ENCODE measurements at regions not wholly inside any gene's neighbourhood (a gene's known extent, or its start where the extent isn't known, plus 50 kb on each side); places are given as distances from the start of the nearest gene placed in this dataset.
"Not testable (repeated sequence)": the region's sequence is repeated elsewhere in the genome, so short reads cannot be mapped to it uniquely, and the experiment has no call there.

DNA sequence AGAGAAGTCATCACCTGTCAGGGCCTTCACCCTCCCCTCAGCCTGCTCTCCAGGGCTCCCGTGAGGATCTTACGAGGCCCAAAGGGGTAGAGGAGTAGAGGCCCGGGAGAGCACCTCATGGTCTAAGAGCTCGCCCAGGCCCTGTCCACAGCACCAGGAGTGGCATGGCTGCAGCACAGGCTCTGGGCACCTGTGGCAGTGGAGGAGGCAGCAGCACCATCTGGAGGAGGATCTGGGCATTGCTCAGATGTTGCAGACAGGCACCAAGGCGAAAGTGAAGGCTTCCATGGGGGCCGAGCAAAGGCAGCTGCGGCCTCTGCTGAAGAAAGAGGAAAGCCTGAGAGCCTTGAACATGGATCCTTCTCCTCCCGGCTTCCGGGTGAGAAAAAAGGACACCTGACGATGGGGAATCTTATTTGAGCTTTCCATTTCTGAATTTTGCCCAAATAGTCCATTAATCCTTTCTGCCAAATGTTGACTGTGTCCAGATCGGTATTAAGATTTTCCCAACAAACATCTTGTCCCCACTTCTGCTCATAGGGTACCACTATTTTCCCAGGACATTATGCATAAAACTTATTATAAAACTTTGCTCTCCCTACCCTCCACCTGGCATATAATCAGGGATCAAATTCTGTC, 604.7 kb downstream of the PTPRC start:
- peak; percentile 84 for DNase-seq

DNA sequence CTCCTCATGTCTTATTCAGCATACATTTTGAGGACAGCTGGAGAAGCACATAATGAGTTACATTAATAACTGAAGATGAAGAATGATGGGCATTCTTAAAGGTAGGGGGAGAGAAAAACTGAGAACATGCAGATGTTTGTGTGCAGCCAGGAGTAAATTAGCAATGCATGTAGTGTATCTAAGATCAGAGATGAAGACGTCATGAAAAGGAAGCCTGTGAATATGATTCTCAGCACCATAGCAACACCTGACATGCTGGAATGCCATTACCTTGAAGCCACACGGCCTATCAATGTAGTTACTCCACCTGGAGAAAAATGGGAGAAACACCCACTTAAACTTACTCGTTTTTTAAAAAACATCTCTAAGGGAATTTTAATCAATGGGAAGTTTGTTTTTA, 607.1 kb downstream of the PTPRC start:
- no peak for DNase-seq

DNA sequence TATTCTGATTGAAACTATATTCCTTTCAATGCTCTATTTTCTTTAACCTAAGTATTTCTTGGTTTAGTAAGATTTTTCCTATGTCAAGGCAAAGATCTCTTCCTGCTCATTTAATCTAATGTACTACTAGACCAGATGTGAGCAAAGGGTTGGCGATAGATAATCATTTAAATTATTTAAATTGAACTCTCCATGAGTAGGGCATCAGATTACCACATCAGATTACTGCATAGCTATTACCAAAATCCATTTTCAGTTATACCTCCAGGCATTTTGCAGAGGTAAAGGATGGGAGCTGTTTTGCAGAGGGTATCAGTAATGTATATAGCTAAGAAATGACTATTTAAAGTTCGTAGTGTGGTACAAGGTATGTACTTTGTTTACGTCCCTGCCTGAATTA, 607.9 kb downstream of the PTPRC start:
- DNase-seq, result no peak

- no peak for DNase-seq
These were observed 609.1 kb downstream of the PTPRC start for GRCh38 chr1:199247891-199248290.

DNA sequence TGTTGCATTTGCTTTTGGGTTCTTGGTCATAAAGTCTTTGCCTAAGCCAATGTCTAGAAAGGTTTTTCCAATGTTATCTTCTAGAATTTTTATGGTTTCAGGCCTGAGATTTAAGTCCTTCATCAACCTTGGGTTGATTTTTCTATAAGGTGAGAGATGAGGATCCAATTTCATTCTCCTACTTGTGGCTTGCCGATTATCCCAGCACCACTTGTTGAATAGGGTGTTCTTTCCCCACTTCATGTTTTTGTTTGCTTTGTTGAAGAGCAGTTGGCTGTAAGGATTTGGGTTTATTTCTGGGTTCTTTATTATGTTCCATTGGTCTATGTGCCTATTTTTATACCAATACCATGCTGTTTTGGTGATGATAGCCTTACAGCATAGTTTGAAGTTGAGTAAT, 615.2 kb downstream of the PTPRC start:
- not testable (repeated sequence) for DNase-seq

- no peak for DNase-seq
These were observed 622.5 kb downstream of the PTPRC start for GRCh38 chr1:199261328-199261727.

DNA sequence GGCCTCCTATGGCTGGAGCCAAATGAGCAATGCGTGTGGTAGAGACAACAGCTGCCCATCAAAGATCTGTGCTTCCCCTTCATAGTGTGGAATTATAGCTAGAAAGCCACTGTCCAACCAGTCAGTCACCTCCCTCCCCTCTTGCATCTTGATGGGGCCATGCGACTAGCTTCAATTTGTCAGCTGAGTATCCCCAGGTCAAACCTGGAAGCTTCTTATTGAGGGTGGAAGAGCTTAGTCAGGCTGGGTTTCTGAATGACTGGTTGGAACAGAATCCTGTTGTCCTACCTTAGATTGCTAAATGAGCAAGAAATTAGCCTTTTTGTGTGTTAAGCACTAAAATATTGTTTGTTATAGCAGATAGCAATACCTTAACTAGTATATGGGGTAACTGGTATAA, 625.4 kb downstream of the PTPRC start:
- DNase-seq, result no peak

GRCh38 chr1:199264911-199265310, 626.1 kb downstream of the PTPRC start:
- DNase-seq, result no peak

- no peak for DNase-seq
These were observed 626.5 kb downstream of the PTPRC start for GRCh38 chr1:199265319-199265718.

DNA sequence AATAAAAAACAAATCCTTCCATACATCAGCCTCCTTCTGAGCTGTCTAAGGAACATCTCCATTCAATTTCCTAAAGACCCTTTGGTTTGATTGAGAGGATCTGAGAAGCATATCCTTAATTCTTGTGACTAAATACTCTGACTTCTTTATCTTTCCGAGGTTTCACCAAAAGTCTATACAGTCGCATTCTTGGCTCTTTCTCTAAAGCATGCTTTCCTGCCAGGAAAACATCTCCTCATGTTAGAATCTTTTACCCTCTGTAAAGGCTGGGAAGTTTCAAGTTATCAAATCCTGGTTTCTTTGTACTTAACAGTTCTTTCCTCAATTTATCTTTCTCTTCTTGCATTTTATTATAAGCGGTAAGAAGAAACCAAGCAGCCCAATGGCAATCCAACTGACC, 630.4 kb downstream of the PTPRC start:
- DNase-seq, result no peak

- no peak for DNase-seq
These were observed 633.3 kb downstream of the PTPRC start for GRCh38 chr1:199272139-199272544.

DNA sequence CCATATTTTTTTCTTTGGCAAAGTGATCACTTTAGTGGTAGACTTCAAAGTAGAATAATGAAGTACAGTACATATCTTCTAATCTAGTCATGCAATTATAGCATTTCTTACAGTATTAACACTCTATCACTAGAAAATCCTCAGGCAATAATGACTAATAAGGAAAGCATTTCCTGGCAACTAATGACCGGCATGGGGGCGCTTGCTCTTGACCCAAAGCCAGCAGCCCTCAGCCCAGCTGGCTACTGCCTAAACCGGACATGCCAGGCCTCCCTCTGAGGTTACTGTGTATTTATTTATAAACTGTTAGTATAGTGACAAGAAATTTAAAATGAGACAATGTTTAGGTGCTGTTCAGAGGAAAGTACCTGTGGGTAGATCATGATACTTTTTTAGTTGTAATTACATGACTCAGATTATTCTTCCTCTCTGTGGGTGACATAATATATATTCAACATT, 633.8 kb downstream of the PTPRC start:
- DNase-seq, result peak; percentile 91

- peak; percentile 60 for DNase-seq
These were observed 635.1 kb downstream of the PTPRC start for GRCh38 chr1:199273837-199274379.

DNA sequence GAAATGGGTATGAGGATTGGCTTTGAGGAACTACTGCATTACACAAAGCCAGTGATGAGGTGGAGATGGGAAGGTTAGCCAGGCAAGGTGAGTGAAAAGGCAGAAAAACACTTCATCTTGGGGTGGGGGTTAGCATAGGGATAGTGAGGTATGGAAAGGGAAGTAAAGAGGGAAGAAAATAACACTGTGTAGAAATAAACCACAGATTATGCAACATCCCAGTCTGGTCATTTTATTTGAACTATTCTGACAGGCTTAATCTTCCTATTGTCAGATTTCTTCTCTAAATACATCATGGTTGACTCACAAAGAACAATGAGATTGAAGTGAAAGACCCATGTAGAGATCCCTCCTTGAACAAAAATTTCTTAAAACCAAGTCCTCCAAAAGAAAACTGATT, 640.2 kb downstream of the PTPRC start:
- no peak for DNase-seq

- no peak for DNase-seq
These were observed 641.2 kb downstream of the PTPRC start for GRCh38 chr1:199279872-199280645.

DNA sequence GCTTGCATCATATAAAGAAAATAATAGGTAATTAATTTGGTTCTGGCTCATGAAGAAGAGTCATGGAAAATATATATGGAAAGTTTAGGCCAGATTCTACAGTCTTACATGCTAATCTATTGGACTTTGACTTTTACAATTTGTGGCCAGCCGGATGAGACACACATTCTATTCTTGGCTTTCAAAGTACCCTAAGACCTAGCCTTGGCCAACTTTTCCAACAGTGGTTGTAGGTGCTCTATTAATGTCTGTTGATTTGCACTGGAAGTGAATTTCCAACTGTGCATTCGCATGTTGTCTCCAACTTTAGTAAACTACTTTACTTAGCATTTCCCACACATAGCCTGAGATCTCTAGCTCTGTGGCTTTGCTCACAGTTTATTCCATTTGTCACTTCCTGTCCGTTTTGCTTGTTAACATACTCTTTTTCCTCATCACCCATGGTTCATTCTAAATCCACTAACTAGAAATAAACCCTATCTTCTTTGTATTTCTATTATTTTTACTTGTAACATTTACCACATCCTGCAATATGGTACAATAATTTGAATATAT, 644.0 kb downstream of the PTPRC start:
- DNase-seq, result no peak

DNA sequence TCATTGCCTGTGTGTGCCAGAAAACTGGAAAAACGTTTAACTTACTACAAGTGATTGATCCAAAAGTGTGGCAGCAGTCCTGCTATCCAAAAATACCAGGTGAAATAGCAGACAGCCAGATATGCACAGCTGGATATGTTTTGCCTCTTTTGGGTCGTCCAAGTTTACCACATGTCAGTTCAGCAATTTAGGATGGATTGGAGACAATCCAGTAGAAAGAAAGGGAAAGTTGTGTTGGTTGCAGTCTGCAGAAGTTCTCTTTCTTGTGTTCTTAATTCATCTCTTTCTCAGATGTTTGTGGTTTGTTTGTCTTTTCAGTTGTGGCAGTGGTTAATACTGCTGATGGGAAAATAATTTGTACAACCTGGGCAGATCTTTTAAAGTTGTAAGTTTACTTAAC, 645.0 kb downstream of the PTPRC start:
- DNase-seq, result no peak

- no peak for DNase-seq
These were observed 648.4 kb downstream of the PTPRC start for GRCh38 chr1:199287206-199287605.

- no peak for DNase-seq
These were observed 648.8 kb downstream of the PTPRC start for GRCh38 chr1:199287647-199288046.

- DNase-seq, result no peak
These were observed 651.3 kb downstream of the PTPRC start for GRCh38 chr1:199290186-199290585.

GRCh38 chr1:199291022-199291740, 652.3 kb downstream of the PTPRC start:
- no peak for DNase-seq

- no peak for DNase-seq
These were observed 654.1 kb downstream of the PTPRC start for GRCh38 chr1:199292896-199293295.

- no peak for DNase-seq
These were observed 656.3 kb downstream of the PTPRC start for GRCh38 chr1:199295107-199295506.
